H1 (cell line): ENCODE measurements at regions not wholly inside any gene's neighbourhood (a gene's known extent, or its start where the extent isn't known, plus 50 kb on each side); places are given as distances from the start of the nearest gene placed in this dataset.

Source experiments
- CTCF ChIA-PET: fragments of 300-600 bp; sonication (Branson Sonifier 250); formaldehyde crosslinking; loops from one replicate; lab custom pipeline; 2021; ENCODE audit not compliant: partially characterized antibody; lab: Charles Lee
- POLR2A ChIA-PET: fragments of 300-600 bp; sonication (Branson Sonifier 250); formaldehyde crosslinking; loops from one replicate; lab custom pipeline; 2021; ENCODE audit warnings: inconsistent platforms; ENCODE audit not compliant: partially characterized antibody; lab: Charles Lee
- DNase-seq, 2 experiments: peaks; one replicate each; pipeline versions ENCODE4 v3.0.0 to v3.0.0-alpha.2; 2010 to 2022; ENCODE audit warnings: low spot score in 2 of 2, low read depth in 1 of 2, mixed read lengths in 1 of 2
- FAIRE-seq: peaks from 2 replicates; lab custom pipeline; 2011; peaks lifted over from hg19 to GRCh38; lab: Jason Lieb, UNC
- H2AFZ ChIP-seq: 2 replicates; pipeline ENCODE4 v1.8.1; 2012; ENCODE audit warnings: low read length, inconsistent platforms
- H2AK5ac ChIP-seq: 2 replicates; pipeline ENCODE4 v1.6.1; 2013; ENCODE audit warnings: low read depth, low read length
- H2BK120ac ChIP-seq: replicated peaks from 2 replicates; pipeline ENCODE3; 2013; ENCODE audit warnings: low read depth, low read length, inconsistent platforms
- H2BK12ac ChIP-seq: 2 replicates; pipeline ENCODE4 v1.6.1; 2013; ENCODE audit warnings: low read depth, low read length
- H2BK15ac ChIP-seq: 2 replicates; pipeline ENCODE4 v1.6.1; 2013; ENCODE audit warnings: low read length
- H2BK20ac ChIP-seq: 2 replicates; pipeline ENCODE4 v1.6.1; 2013; ENCODE audit warnings: low read length
- H2BK5ac ChIP-seq: 2 replicates; pipeline ENCODE4 v1.6.1; 2013; ENCODE audit warnings: low read depth, low read length
- H3K14ac ChIP-seq: 2 replicates; pipeline ENCODE4 v1.6.1; 2013; ENCODE audit warnings: inconsistent platforms; ENCODE audit not compliant: insufficient read length
- H3K18ac ChIP-seq: 2 replicates; pipeline ENCODE4 v1.6.1; 2013; ENCODE audit warnings: low read length; ENCODE audit errors: extremely low read depth
- H3K23ac ChIP-seq: 2 replicates; pipeline ENCODE4 v1.6.1; 2013; ENCODE audit warnings: inconsistent platforms; ENCODE audit not compliant: insufficient read length
- H3K23me2 ChIP-seq: 2 replicates; pipeline ENCODE4 v1.6.1; 2013; ENCODE audit warnings: low read depth, low read length
- H3K27ac ChIP-seq: 2 replicates; pipeline ENCODE4 v1.6.1; 2011; ENCODE audit warnings: low read depth, low read length, inconsistent platforms
- H3K27me3 ChIP-seq, 4 experiments: replicated peaks in 1 of 4; 1 replicate in 1 of 4; 2 replicates in 3 of 4; pipeline versions ENCODE4 v1.6.1 to v1.8.1; 2011 to 2013; ENCODE audit warnings: low read length in 3 of 4, mild to moderate bottlenecking in 3 of 4, inconsistent platforms in 2 of 4, mixed read lengths in 2 of 4, moderate library complexity in 1 of 4; ENCODE audit not compliant: control insufficient read depth in 3 of 4, insufficient read depth in 3 of 4; ENCODE audit errors: extremely low read depth in 1 of 4
- H3K36me3 ChIP-seq, 4 experiments: 2 replicates each; pipeline versions ENCODE4 v1.6.1 to v1.8.1; 2011 to 2013; ENCODE audit warnings: mild to moderate bottlenecking in 4 of 4, low read length in 3 of 4, moderate library complexity in 2 of 4, control low read depth in 1 of 4, inconsistent platforms in 1 of 4; ENCODE audit not compliant: insufficient read depth in 4 of 4, control insufficient read depth in 2 of 4
- H3K4ac ChIP-seq: replicated peaks from 2 replicates; pipeline ENCODE3; 2013; ENCODE audit warnings: low read length, low read depth, mixed read lengths, inconsistent platforms; ENCODE audit not compliant: insufficient read length
- H3K4me1 ChIP-seq, 4 experiments: replicated peaks in 1 of 4; 1 replicate in 1 of 4; 2 replicates in 3 of 4; pipeline versions ENCODE4 v1.6.1 to v1.8.1; 2011 to 2013; ENCODE audit warnings: low read length in 3 of 4, inconsistent platforms in 2 of 4, mixed read lengths in 1 of 4; ENCODE audit not compliant: insufficient read depth in 4 of 4, control insufficient read depth in 3 of 4
- H3K4me2 ChIP-seq, 2 experiments: 2 replicates each; pipeline versions ENCODE4 v1.6.1 to v1.8.1; 2011 to 2013; ENCODE audit warnings: low read depth in 2 of 2, low read length in 2 of 2, control low read depth in 1 of 2, inconsistent platforms in 1 of 2, mild to moderate bottlenecking in 1 of 2; ENCODE audit not compliant: insufficient read depth in 1 of 2
- H3K4me3 ChIP-seq, 4 experiments: fragments of 200-600, 300-600 bp in 1 of 4; sonication (generic), shearing (Covaris generic), sonication (Bioruptor Twin) in 1 of 4; 2 replicates each; pipeline versions ENCODE4 v1.5.1 to v1.8.1; 2011 to 2016; ENCODE audit warnings: low read length in 4 of 4, low read depth in 3 of 4, control low read depth in 2 of 4, inconsistent platforms in 2 of 4, mild to moderate bottlenecking in 2 of 4, mixed read lengths in 1 of 4, moderate library complexity in 1 of 4; ENCODE audit not compliant: insufficient read depth in 2 of 4; ENCODE audit errors: extremely low read depth in 1 of 4
- H3K56ac ChIP-seq: replicated peaks from 2 replicates; pipeline ENCODE3; 2013; ENCODE audit warnings: low read depth, mild to moderate bottlenecking, mixed read lengths, low read length, inconsistent platforms; ENCODE audit not compliant: insufficient read length
- H3K79me1 ChIP-seq: 2 replicates; pipeline ENCODE4 v1.6.1; 2013; ENCODE audit warnings: low read depth, low read length, control low read depth
- H3K79me2 ChIP-seq, 2 experiments: 2 replicates each; pipeline versions ENCODE4 v1.6.1 to v1.8.1; 2012 to 2013; ENCODE audit warnings: low read length in 2 of 2, mild to moderate bottlenecking in 2 of 2, inconsistent platforms in 1 of 2; ENCODE audit not compliant: insufficient read depth in 2 of 2, control insufficient read depth in 1 of 2
- H3K9ac ChIP-seq, 4 experiments: replicated peaks in 1 of 4; 1 replicate in 1 of 4; 2 replicates in 3 of 4; pipeline versions ENCODE4 v1.6.1 to v1.8.1; 2011 to 2013; ENCODE audit warnings: low read depth in 3 of 4, low read length in 3 of 4, control low read depth in 2 of 4, mild to moderate bottlenecking in 2 of 4, moderate library complexity in 2 of 4, inconsistent platforms in 1 of 4; ENCODE audit errors: extremely low read depth in 1 of 4
- H3K9me3 ChIP-seq, 2 experiments: 2 replicates each; pipeline versions ENCODE4 v1.6.1 to v1.8.1; 2012 to 2013; ENCODE audit warnings: mild to moderate bottlenecking in 2 of 2, moderate library complexity in 2 of 2, control low read depth in 1 of 2, inconsistent platforms in 1 of 2, low read depth in 1 of 2, low read length in 1 of 2, mixed read lengths in 1 of 2; ENCODE audit not compliant: insufficient read depth in 2 of 2
- H4K20me1 ChIP-seq, 2 experiments: replicated peaks in 1 of 2; 2 replicates each; pipeline versions ENCODE3 to v1.8.1; 2011 to 2013; ENCODE audit warnings: inconsistent platforms in 2 of 2, low read length in 2 of 2, mild to moderate bottlenecking in 1 of 2; ENCODE audit not compliant: insufficient read depth in 2 of 2, control insufficient read depth in 1 of 2
- H4K5ac ChIP-seq: 2 replicates; pipeline ENCODE4 v1.6.1; 2013; ENCODE audit warnings: low read length, low read depth, mixed read lengths, inconsistent platforms; ENCODE audit not compliant: insufficient read length
- H4K8ac ChIP-seq: 2 replicates; pipeline ENCODE4 v1.8.0; 2013; ENCODE audit warnings: mild to moderate bottlenecking, moderate library complexity, low read length, inconsistent platforms; ENCODE audit not compliant: insufficient read depth; ENCODE audit errors: extremely low read depth
- H4K91ac ChIP-seq: replicated peaks from 2 replicates; pipeline ENCODE3; 2013; ENCODE audit warnings: low read length, mixed read lengths, inconsistent platforms; ENCODE audit not compliant: insufficient read length
- EP300 ChIP-seq, 2 experiments: IDR thresholded peaks; 1 replicate in 1 of 2; 2 replicates in 1 of 2; pipeline ENCODE4 v1.6.1; 2011 to 2012; ENCODE audit warnings: low read depth in 2 of 2, low read length in 2 of 2, mild to moderate bottlenecking in 2 of 2, borderline replicate concordance in 1 of 2, inconsistent platforms in 1 of 2, moderate library complexity in 1 of 2
- GABPA ChIP-seq: IDR thresholded peaks from 2 replicates; pipeline ENCODE4 v1.6.1; 2011; ENCODE audit warnings: mild to moderate bottlenecking, low read length, moderate library complexity, borderline replicate concordance; ENCODE audit not compliant: insufficient read depth
- KDM4A ChIP-seq: IDR thresholded peaks from one replicate; pipeline ENCODE4 v1.7.1; 2012; ENCODE audit warnings: low read depth, mild to moderate bottlenecking, moderate library complexity, low read length, inconsistent platforms; ENCODE audit not compliant: severe bottlenecking
- POU5F1 ChIP-seq: IDR thresholded peaks from 2 replicates; pipeline ENCODE4 v1.6.1; 2011; ENCODE audit warnings: low read depth, mild to moderate bottlenecking, low read length, moderate library complexity
- SP4 ChIP-seq: IDR thresholded peaks from 2 replicates; pipeline ENCODE4 v1.6.1; 2012; ENCODE audit warnings: low read length, inconsistent platforms
- SRF ChIP-seq: IDR thresholded peaks from 2 replicates; pipeline ENCODE4 v1.6.1; 2011; ENCODE audit warnings: mild to moderate bottlenecking, low read depth, low read length, moderate library complexity
- TCF12 ChIP-seq: IDR thresholded peaks from 2 replicates; pipeline ENCODE4 v1.6.1; 2011; ENCODE audit warnings: low read depth, mild to moderate bottlenecking, low read length
- TEAD4 ChIP-seq: IDR thresholded peaks from 2 replicates; pipeline ENCODE4 v1.6.1; 2012; ENCODE audit warnings: low read depth, low read length, inconsistent platforms, mixed read lengths
- WGBS, 2 experiments: shearing (Covaris generic) in 1 of 2; methylation state at CpG; one replicate each; pipeline versions ENCODE4 v1.1.6 to v1.1.7; 2013 to 2015; ENCODE audit warnings: low lambda C conversion rate in 2 of 2, mixed read lengths in 2 of 2, inconsistent platforms in 1 of 2, low coverage in 1 of 2, missing lambda C conversion rate in 1 of 2; ENCODE audit not compliant: insufficient replicate concordance in 2 of 2, insufficient coverage in 1 of 2, insufficient read length in 1 of 2; ENCODE audit errors: extremely low coverage in 1 of 2, missing lambda C conversion rate in 1 of 2; 5-methylcytosine and 5-hydroxymethylcytosine counted together
- TF ChIP-seq, protein P1 (sequence below), 3 experiments: IDR thresholded peaks; 1 replicate in 2 of 3; 2 replicates in 1 of 3; pipeline versions ENCODE4 v1.5.1 to v1.6.1; 2011; ENCODE audit warnings: low read length in 3 of 3, mild to moderate bottlenecking in 3 of 3, inconsistent platforms in 2 of 3, low read depth in 1 of 3, moderate library complexity in 1 of 3; ENCODE audit not compliant: insufficient read depth in 1 of 3; ENCODE audit errors: control extremely low read depth in 1 of 3

DNA sequence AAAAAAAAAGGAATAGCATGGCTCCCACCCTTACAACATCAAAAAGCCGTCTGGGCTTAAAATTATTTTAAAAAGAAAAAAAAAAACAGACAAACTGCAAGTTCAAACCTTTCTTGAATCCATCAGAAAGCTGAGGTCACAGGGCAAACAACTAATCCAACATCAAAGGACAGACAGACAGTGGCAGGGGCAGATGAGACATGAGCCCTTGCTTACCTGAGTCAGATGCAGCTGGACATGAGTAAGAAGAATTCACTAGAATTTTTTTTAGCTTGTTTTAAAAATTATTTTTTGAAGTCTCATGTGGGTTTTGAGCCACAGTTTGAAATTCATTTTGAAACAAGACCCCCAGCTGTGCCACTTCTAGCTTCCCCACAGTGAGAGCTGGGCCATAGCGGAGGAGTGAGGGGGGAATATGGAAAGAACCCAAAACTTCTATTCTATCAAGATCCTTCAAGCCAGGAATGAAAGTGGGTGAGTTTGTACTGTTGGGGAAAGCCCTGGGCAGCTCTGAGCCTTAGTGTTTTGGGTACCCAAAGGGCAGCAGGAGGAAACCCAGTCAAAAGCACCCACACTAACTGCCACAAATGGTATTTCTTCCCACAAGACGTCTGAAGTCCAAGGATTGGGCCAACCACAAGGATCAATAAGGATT, 111.4 kb downstream of the ATXN3L start:
- no peak overlapping the region for H3K4me2 ChIP-seq
- H4K8ac ChIP-seq = no peak overlapping the region
- POLR2A ChIA-PET = interaction anchor here (1.1 to 1.2 kb wide), 2 partner anchors 10 to 233 kb away, joined by 3 read pairs; no protein-coding TSS in a partner anchor
- H2BK20ac ChIP-seq = no peak overlapping the region
- no peaks in the 10 kb centered on the region for H3K27me3 ChIP-seq
- H3K23ac ChIP-seq = no peak overlapping the region
- H2BK12ac ChIP-seq = no peak overlapping the region
- H4K91ac ChIP-seq = no peak overlapping the region
- DNase-seq (no peak), FAIRE-seq (no peak)
- H2BK5ac ChIP-seq = no peak overlapping the region
- no peak overlapping the region for H2AK5ac ChIP-seq
- no peak overlapping the region for H2AFZ ChIP-seq
- H2BK120ac ChIP-seq = no peak overlapping the region
- 80% methylated on average over 2 of the region's 3 CpGs; no CpG with 5 or more reads in 1 of the 2 experiments for WGBS, 2 experiments
- no peak for TF ChIP-seq SRF
- TF ChIP-seq TCF12 = no peak
- no peak for TF ChIP-seq EP300 (IDR thresholded peaks at IDR 0.05; ENCODE audit: borderline replicate concordance in 1 of 2, low read depth in 2 of 2, low read length in 2 of 2)
- no peak for TF ChIP-seq KDM4A
- TF ChIP-seq SP4 = no peak
- TF ChIP-seq GABPA = no peak
- no peak for TF ChIP-seq POU5F1
- no peak for TF ChIP-seq TEAD4
- TF ChIP-seq, protein P1, sequence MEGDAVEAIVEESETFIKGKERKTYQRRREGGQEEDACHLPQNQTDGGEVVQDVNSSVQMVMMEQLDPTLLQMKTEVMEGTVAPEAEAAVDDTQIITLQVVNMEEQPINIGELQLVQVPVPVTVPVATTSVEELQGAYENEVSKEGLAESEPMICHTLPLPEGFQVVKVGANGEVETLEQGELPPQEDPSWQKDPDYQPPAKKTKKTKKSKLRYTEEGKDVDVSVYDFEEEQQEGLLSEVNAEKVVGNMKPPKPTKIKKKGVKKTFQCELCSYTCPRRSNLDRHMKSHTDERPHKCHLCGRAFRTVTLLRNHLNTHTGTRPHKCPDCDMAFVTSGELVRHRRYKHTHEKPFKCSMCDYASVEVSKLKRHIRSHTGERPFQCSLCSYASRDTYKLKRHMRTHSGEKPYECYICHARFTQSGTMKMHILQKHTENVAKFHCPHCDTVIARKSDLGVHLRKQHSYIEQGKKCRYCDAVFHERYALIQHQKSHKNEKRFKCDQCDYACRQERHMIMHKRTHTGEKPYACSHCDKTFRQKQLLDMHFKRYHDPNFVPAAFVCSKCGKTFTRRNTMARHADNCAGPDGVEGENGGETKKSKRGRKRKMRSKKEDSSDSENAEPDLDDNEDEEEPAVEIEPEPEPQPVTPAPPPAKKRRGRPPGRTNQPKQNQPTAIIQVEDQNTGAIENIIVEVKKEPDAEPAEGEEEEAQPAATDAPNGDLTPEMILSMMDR (IDR thresholded peaks at IDR 0.05; ENCODE audit: control extremely low read depth in 1 of 3, insufficient read depth in 1 of 3, low read depth in 1 of 3, low read length in 3 of 3) = no peak
- H3K14ac ChIP-seq = no peak overlapping the region
- H3K36me3 ChIP-seq = no peaks in the 10 kb centered on the region
- no peak overlapping the region for H3K9ac ChIP-seq
- H4K5ac ChIP-seq = no peak overlapping the region
- CTCF ChIA-PET = no interaction called here
- H2BK15ac ChIP-seq = no peak overlapping the region
- H3K56ac ChIP-seq = no peak overlapping the region
- no peaks in the 10 kb centered on the region for H3K79me1 ChIP-seq
- H3K18ac ChIP-seq = no peak overlapping the region
- no peaks in the 10 kb centered on the region for H4K20me1 ChIP-seq
- no peak overlapping the region for H3K4ac ChIP-seq
- H3K23me2 ChIP-seq = no peaks in the 10 kb centered on the region
- H3K9me3 ChIP-seq = no peaks in the 10 kb centered on the region
- no peaks in the 10 kb centered on the region for H3K4me1 ChIP-seq
- no peaks in the 10 kb centered on the region for H3K79me2 ChIP-seq
- no peak overlapping the region for H3K4me3 ChIP-seq
- no peak overlapping the region for H3K27ac ChIP-seq
